ENCODE measurements at regions not wholly inside any gene's neighbourhood (a gene's known extent, or its start where the extent isn't known, plus 50 kb on each side); places are given as distances from the start of the nearest gene placed in this dataset.

GRCh38 chr12:130083002-130083401 lies 79.3 kb upstream of the FZD10 start:
- intact Hi-C loops (cut with DNase I) = no loop called here
- Histone ChIP-seq H3K27me3 (no peaks in the 10 kb centered on the region), H3K27ac (no peak overlapping the region), H3K4me3 (replicated peaks in 1 of 3) (no peak overlapping the region), H3K4me1 (no peaks in the 10 kb centered on the region), H3K36me3 (no peaks in the 10 kb centered on the region), H3K9me3 (no peaks in the 10 kb centered on the region)
- TF ChIP-seq CTCF (IDR thresholded peaks at IDR 0.05) = no peak
- no peak for TF ChIP-seq POLR2A (IDR thresholded peaks at IDR 0.05)
- WGBS, 2 donors = 59% methylated on average over 6 of the region's 6 CpGs
- DNase-seq = no peak

- Histone ChIP-seq H3K4me3 (replicated peaks in 1 of 3) (no peak overlapping the region), H3K9me3 (no peaks in the 10 kb centered on the region), H3K4me1 (no peaks in the 10 kb centered on the region), H3K36me3 (no peaks in the 10 kb centered on the region), H3K27ac (no peak overlapping the region), H3K27me3 (no peaks in the 10 kb centered on the region)
- DNase-seq = no peak
- WGBS, 2 donors = 77 to 90% methylated on average over 8 of the region's 8 CpGs
- intact Hi-C loops (cut with DNase I) = no loop called here
- TF ChIP-seq POLR2A (IDR thresholded peaks at IDR 0.05) = no peak
- no peak for TF ChIP-seq CTCF (IDR thresholded peaks at IDR 0.05)
Observed at GRCh38 chr12:130083734-130084133, 78.5 kb upstream of the FZD10 start.

GRCh38 chr12:130084359-130084758 lies 77.9 kb upstream of the FZD10 start:
- no peak for DNase-seq
- H3K27me3 ChIP-seq = no peaks in the 10 kb centered on the region
- no peaks in the 10 kb centered on the region for H3K36me3 ChIP-seq
- 64 to 71% methylated on average over 8 of the region's 8 CpGs for WGBS, 2 donors
- no peaks in the 10 kb centered on the region for H3K9me3 ChIP-seq
- H3K4me1 ChIP-seq = no peaks in the 10 kb centered on the region
- no peak for TF ChIP-seq POLR2A (IDR thresholded peaks at IDR 0.05)
- TF ChIP-seq CTCF (IDR thresholded peaks at IDR 0.05) = no peak
- H3K4me3 ChIP-seq (replicated peaks in 1 of 3) = no peak overlapping the region
- H3K27ac ChIP-seq = no peak overlapping the region
- intact Hi-C loops (cut with DNase I) = no loop called here

- H3K9me3 ChIP-seq = no peaks in the 10 kb centered on the region
- 40 to 49% methylated on average over 11 of the region's 11 CpGs for WGBS, 2 donors
- no peak for DNase-seq
- intact Hi-C loops (cut with DNase I) = no loop called here
- H3K4me1 ChIP-seq = no peaks in the 10 kb centered on the region
- H3K27me3 ChIP-seq = no peaks in the 10 kb centered on the region
- H3K4me3 ChIP-seq (replicated peaks in 1 of 3) = no peak overlapping the region
- no peak overlapping the region for H3K27ac ChIP-seq
- no peaks in the 10 kb centered on the region for H3K36me3 ChIP-seq
- TF ChIP-seq POLR2A (IDR thresholded peaks at IDR 0.05) (no peak), CTCF (IDR thresholded peaks at IDR 0.05) (no peak)
Observed at GRCh38 chr12:130086248-130086647, 76.0 kb upstream of the FZD10 start.

- WGBS, 2 donors = 40 to 46% methylated on average over 8 of the region's 8 CpGs
- no peak for TF ChIP-seq CTCF (IDR thresholded peaks at IDR 0.05)
- TF ChIP-seq POLR2A (IDR thresholded peaks at IDR 0.05) = no peak
- H3K27me3 ChIP-seq = no peaks in the 10 kb centered on the region
- no peaks in the 10 kb centered on the region for H3K9me3 ChIP-seq
- no peak overlapping the region for H3K4me3 ChIP-seq (replicated peaks in 1 of 3)
- H3K27ac ChIP-seq = no peak overlapping the region
- no peaks in the 10 kb centered on the region for H3K36me3 ChIP-seq
- intact Hi-C loops (cut with DNase I) = no loop called here
- no peak for DNase-seq
- no peaks in the 10 kb centered on the region for H3K4me1 ChIP-seq
Observed at GRCh38 chr12:130086797-130087196, 75.5 kb upstream of the FZD10 start.

All from thyroid gland (tissue), 4 donors.